ENCODE measurements at regions not wholly inside any gene's neighbourhood (a gene's known extent, or its start where the extent isn't known, plus 50 kb on each side); places are given as distances from the start of the nearest gene placed in this dataset.
"Not testable (repeated sequence)": the region's sequence is repeated elsewhere in the genome, so short reads cannot be mapped to it uniquely, and the experiment has no call there.

GRCh38 chr13:109702030-109702597 is 84.3 kb downstream of the IRS2 start:
- H3K36me3 ChIP-seq (replicated peaks in 1 of 2; ENCODE audit: insufficient read depth in 1 of 2, low read depth in 2 of 2); intact Hi-C loops (cut with DNase I); H3K4me1 ChIP-seq; H3K4me3 ChIP-seq; ATAC-seq; DNase-seq; H3K27ac ChIP-seq; H3K27me3 ChIP-seq; H3K9me3 ChIP-seq: not testable (repeated sequence)
- 77 to 81% methylated on average over 9 of the region's 9 CpGs for WGBS, 2 donors

GRCh38 chr13:109700176-109700575 is 86.2 kb downstream of the IRS2 start:
- DNase-seq, result peak in 3 of 4 donors; percentile 28 to 67 (median 40)
- intact Hi-C loops (cut with DNase I), result no loop called here
- Histone ChIP-seq H3K36me3 (replicated peaks in 1 of 2; ENCODE audit: insufficient read depth in 1 of 2, low read depth in 2 of 2) (no peaks in the 10 kb centered on the region), H3K4me1 (no peaks in the 10 kb centered on the region), H3K9me3 (no peaks in the 10 kb centered on the region), H3K27me3 (peaks cover 0 to 5% of the 10 kb centered on the region in 2 donors), H3K27ac (no peak overlapping the region), H3K4me3 (no peak overlapping the region)
- no peak for ATAC-seq
- peak in 1 of 3 donors; percentile 11 for TF ChIP-seq POLR2A (IDR thresholded peaks at IDR 0.05)
- TF ChIP-seq CTCF (IDR thresholded peaks at IDR 0.05), result no peak
- 29 to 46% methylated on average over 3 of the region's 3 CpGs for WGBS, 2 donors

- Histone ChIP-seq H3K9me3 (no peaks in the 10 kb centered on the region), H3K27me3 (peaks cover 0 to 5% of the 10 kb centered on the region in 2 donors), H3K36me3 (replicated peaks in 1 of 2; ENCODE audit: insufficient read depth in 1 of 2, low read depth in 2 of 2) (no peaks in the 10 kb centered on the region), H3K4me1 (no peaks in the 10 kb centered on the region), H3K27ac (no peak overlapping the region), H3K4me3 (no peak overlapping the region)
- no peak for ATAC-seq
- TF ChIP-seq CTCF (IDR thresholded peaks at IDR 0.05) (no peak), POLR2A (IDR thresholded peaks at IDR 0.05) (no peak)
- intact Hi-C loops (cut with DNase I), result no loop called here
- WGBS, 2 donors, result 78 to 84% methylated on average over 13 of the region's 13 CpGs
- no peak for DNase-seq
These were observed 86.7 kb downstream of the IRS2 start for GRCh38 chr13:109699628-109700071.

GRCh38 chr13:109698779-109699178 is 87.6 kb downstream of the IRS2 start:
- Histone ChIP-seq H3K4me1 (no peaks in the 10 kb centered on the region), H3K27ac (no peak overlapping the region), H3K36me3 (replicated peaks in 1 of 2; ENCODE audit: insufficient read depth in 1 of 2, low read depth in 2 of 2) (no peaks in the 10 kb centered on the region), H3K9me3 (no peaks in the 10 kb centered on the region), H3K27me3 (no peaks in the 10 kb centered on the region), H3K4me3 (no peak overlapping the region)
- WGBS, 2 donors, result 16 to 24% methylated on average over 1 of the region's 1 CpG
- no peak for TF ChIP-seq POLR2A (IDR thresholded peaks at IDR 0.05)
- no peak for TF ChIP-seq CTCF (IDR thresholded peaks at IDR 0.05)
- DNase-seq, result no peak
- intact Hi-C loops (cut with DNase I), result no loop called here
- ATAC-seq, result no peak

GRCh38 chr13:109697936-109698335 is 88.4 kb downstream of the IRS2 start:
- no peak overlapping the region for H3K27ac ChIP-seq

More at GRCh38 chr13:109697936-109698335, 88.4 kb downstream of the IRS2 start:
- H3K4me1 ChIP-seq, result no peaks in the 10 kb centered on the region
- no peak overlapping the region for H3K4me3 ChIP-seq
- TF ChIP-seq CTCF (IDR thresholded peaks at IDR 0.05) (no peak), POLR2A (IDR thresholded peaks at IDR 0.05) (no peak)
- intact Hi-C loops (cut with DNase I), result no loop called here
- DNase-seq (no peak), ATAC-seq (no peak)
- 71 to 80% methylated on average over 10 of the region's 10 CpGs for WGBS, 2 donors
- H3K36me3 ChIP-seq (replicated peaks in 1 of 2; ENCODE audit: insufficient read depth in 1 of 2, low read depth in 2 of 2), result no peaks in the 10 kb centered on the region
- no peaks in the 10 kb centered on the region for H3K27me3 ChIP-seq
- H3K9me3 ChIP-seq, result no peaks in the 10 kb centered on the region
